Cardiac muscle cell (in vitro differentiated cells and primary cell): ENCODE measurements at regions not wholly inside any gene's neighbourhood (a gene's known extent, or its start where the extent isn't known, plus 50 kb on each side); places are given as distances from the start of the nearest gene placed in this dataset.
"Not testable (repeated sequence)": the region's sequence is repeated elsewhere in the genome, so short reads cannot be mapped to it uniquely, and the experiment has no call there.

Source experiments
- DNase-seq, 2 donors: peaks; one replicate each; pipeline versions ENCODE4 v3.0.0 to v3.0.0-alpha.2; 2010 to 2017; ENCODE audit warnings: low read depth in 1 of 2, low spot score in 1 of 2
- H3K27ac ChIP-seq: fragments of 200-600 bp; sonication (generic); 2 replicates; pipeline ENCODE4 v1.5.1; 2016
- H3K27me3 ChIP-seq: fragments of 200-600 bp; sonication (generic); 2 replicates; pipeline ENCODE4 v1.6.0; 2016; ENCODE audit warnings: control low read depth
- H3K36me3 ChIP-seq: fragments of 200-600 bp; sonication (generic); 2 replicates; pipeline ENCODE4 v1.5.1; 2016; ENCODE audit warnings: control low read depth
- H3K4me1 ChIP-seq: fragments of 200-600 bp; sonication (generic); 2 replicates; pipeline ENCODE4 v1.8.1; 2017; ENCODE audit warnings: low read depth, mild to moderate bottlenecking, mixed run types
- H3K4me3 ChIP-seq: fragments of 200-600 bp; sonication (generic); 2 replicates; pipeline ENCODE4 v1.5.1; 2016; ENCODE audit warnings: mild to moderate bottlenecking
- H3K9me3 ChIP-seq: fragments of 200-600 bp; sonication (generic); 2 replicates; pipeline ENCODE4 v1.5.1; 2017; ENCODE audit warnings: low read depth, mild to moderate bottlenecking, control low read depth
- CTCF ChIP-seq: IDR thresholded peaks from 2 replicates; pipeline ENCODE4 v1.5.1; 2012; ENCODE audit warnings: low read depth, mild to moderate bottlenecking, low read length

DNA sequence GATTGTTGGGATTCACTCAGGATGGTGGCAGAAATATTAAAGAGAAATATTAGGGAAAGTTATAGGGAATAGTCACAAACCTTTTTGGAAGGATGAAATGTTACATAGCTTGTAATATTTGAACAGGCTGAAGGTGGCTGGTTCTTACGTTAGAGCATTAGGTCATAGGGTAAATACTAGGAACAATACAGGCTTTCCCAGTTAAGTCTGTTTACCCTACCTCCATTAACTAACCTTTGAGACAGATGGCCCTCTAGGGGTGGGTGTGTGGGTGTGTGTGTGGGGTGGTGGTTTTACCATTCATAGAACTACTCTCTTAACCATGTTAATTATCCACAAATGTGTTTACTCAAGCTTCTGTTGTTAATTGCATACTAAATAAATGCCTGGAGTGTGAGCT is 94.3 kb upstream of the STK32A start:
- no peak for TF ChIP-seq CTCF
- H3K36me3 ChIP-seq: no peaks in the 10 kb centered on the region
- no peaks in the 10 kb centered on the region for H3K4me1 ChIP-seq

DNA sequence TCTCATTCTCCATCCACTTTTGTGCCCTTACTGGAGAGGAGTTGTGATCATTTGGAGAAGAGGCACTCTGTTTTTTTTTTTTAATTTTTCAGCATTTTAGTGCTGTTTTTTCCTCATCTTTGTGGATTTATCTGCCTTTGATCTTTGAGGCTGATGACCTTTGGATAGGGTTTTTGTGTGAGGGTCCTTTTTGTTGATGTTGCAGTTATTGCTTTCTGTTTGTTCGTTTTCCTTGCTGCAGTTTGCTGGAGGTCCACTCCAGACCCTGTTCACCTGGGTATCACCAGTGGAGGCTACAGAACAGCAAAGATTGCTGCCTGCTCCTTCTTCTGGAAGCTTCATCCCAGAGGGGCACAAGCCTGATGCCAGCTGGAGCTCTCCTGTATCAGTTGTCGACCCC is 93.2 kb upstream of the STK32A start:
- H3K4me1 ChIP-seq, DNase-seq, H3K27ac ChIP-seq: not testable (repeated sequence)

More for the DNA sequence above, 94.3 kb upstream of the STK32A start:
- Histone ChIP-seq H3K27ac (no peak overlapping the region), H3K27me3 (no peaks in the 10 kb centered on the region), H3K4me3 (no peak overlapping the region), H3K9me3 (no peaks in the 10 kb centered on the region)
- no peak for DNase-seq

GRCh38 chr5:147143215-147143614 is 91.6 kb upstream of the STK32A start:
- no peak overlapping the region for H3K4me3 ChIP-seq
- H3K36me3 ChIP-seq: no peaks in the 10 kb centered on the region
- H3K27ac ChIP-seq: no peak overlapping the region
- no peaks in the 10 kb centered on the region for H3K4me1 ChIP-seq
- no peak for TF ChIP-seq CTCF
- H3K9me3 ChIP-seq: no peaks in the 10 kb centered on the region
- no peak for DNase-seq
- H3K27me3 ChIP-seq: no peaks in the 10 kb centered on the region

More for the DNA sequence above, 93.2 kb upstream of the STK32A start:
- H3K4me3 ChIP-seq, H3K27me3 ChIP-seq, H3K9me3 ChIP-seq, H3K36me3 ChIP-seq: not testable (repeated sequence)

DNA sequence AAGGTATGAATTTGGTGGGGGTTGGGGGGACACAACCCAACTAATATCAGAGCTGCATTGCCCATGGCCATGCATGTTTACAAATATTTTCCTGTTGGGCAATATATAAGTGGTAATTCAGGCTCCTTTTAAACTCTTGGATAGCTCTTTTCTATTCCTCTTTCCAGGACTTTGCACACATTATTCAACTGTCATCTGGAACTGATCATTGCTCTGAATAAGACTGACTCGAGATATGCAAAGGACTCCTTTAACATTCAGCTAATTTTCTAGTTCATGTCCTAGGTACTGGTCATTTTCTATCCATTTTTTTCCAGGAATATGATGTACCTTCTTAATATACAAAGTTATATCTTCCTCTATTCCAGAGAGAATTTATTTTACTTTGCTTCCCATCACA is 89.5 kb upstream of the STK32A start:
- no peak for TF ChIP-seq CTCF
- no peak for DNase-seq
- no peaks in the 10 kb centered on the region for H3K27me3 ChIP-seq
- no peaks in the 10 kb centered on the region for H3K36me3 ChIP-seq
- H3K27ac ChIP-seq: no peak overlapping the region
- H3K9me3 ChIP-seq: no peaks in the 10 kb centered on the region
- no peak overlapping the region for H3K4me3 ChIP-seq
- H3K4me1 ChIP-seq: no peaks in the 10 kb centered on the region

- H3K4me1 ChIP-seq: no peaks in the 10 kb centered on the region
- no peaks in the 10 kb centered on the region for H3K36me3 ChIP-seq
- H3K27ac ChIP-seq: no peak overlapping the region
- DNase-seq: no peak
- H3K4me3 ChIP-seq: no peak overlapping the region
- no peaks in the 10 kb centered on the region for H3K27me3 ChIP-seq
- no peaks in the 10 kb centered on the region for H3K9me3 ChIP-seq
- TF ChIP-seq CTCF: no peak
Observed at GRCh38 chr5:147148715-147149114, 86.1 kb upstream of the STK32A start.

- Histone ChIP-seq H3K27ac (no peak overlapping the region), H3K4me1 (no peaks in the 10 kb centered on the region), H3K27me3 (no peaks in the 10 kb centered on the region), H3K36me3 (no peaks in the 10 kb centered on the region), H3K9me3 (no peaks in the 10 kb centered on the region), H3K4me3 (no peak overlapping the region)
- no peak for DNase-seq
- no peak for TF ChIP-seq CTCF
Observed at GRCh38 chr5:147152086-147152485, 82.7 kb upstream of the STK32A start.
